ENCODE measurements at regions not wholly inside any gene's neighbourhood (a gene's known extent, or its start where the extent isn't known, plus 50 kb on each side); places are given as distances from the start of the nearest gene placed in this dataset.

DNA sequence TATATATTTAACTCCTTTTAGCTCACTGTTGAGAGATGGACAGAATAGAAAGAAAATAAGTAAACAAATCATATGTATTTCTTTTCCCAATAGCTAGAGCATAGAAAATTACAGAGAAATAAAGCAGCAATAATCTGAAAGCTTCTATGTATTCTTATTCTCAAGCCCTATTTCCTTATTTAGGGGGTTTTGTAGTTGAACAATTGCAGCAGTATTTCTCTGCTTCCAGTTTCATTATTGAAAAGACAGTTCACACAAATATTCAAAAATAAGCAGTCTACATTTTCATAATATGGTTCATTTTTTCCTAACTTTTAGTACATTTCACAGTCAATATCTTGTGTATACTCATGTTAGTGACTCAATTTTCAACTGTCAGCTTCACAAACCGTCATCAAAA lies 638.2 kb downstream of the MRPL39 start:
- H3K4me1 ChIP-seq (ENCODE audit: control insufficient read depth in 1 of 2, low read depth in 2 of 2) = no peaks in the 10 kb centered on the region
- H3K4me3 ChIP-seq = no peak overlapping the region
- H3K36me3 ChIP-seq = no peaks in the 10 kb centered on the region
- DNase-seq (ENCODE audit: low spot score) (no peak), ATAC-seq (ENCODE audit: insufficient number of reproducible peaks, low FRiP score, low read depth) (no peak)
- no peaks in the 10 kb centered on the region for H3K27me3 ChIP-seq (replicated peaks; ENCODE audit: insufficient read depth)
- no peak overlapping the region for H3K27ac ChIP-seq
- no peaks in the 10 kb centered on the region for H3K9me3 ChIP-seq
- TF ChIP-seq, protein P1, sequence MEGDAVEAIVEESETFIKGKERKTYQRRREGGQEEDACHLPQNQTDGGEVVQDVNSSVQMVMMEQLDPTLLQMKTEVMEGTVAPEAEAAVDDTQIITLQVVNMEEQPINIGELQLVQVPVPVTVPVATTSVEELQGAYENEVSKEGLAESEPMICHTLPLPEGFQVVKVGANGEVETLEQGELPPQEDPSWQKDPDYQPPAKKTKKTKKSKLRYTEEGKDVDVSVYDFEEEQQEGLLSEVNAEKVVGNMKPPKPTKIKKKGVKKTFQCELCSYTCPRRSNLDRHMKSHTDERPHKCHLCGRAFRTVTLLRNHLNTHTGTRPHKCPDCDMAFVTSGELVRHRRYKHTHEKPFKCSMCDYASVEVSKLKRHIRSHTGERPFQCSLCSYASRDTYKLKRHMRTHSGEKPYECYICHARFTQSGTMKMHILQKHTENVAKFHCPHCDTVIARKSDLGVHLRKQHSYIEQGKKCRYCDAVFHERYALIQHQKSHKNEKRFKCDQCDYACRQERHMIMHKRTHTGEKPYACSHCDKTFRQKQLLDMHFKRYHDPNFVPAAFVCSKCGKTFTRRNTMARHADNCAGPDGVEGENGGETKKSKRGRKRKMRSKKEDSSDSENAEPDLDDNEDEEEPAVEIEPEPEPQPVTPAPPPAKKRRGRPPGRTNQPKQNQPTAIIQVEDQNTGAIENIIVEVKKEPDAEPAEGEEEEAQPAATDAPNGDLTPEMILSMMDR (IDR thresholded peaks at IDR 0.05) = no peak

DNA sequence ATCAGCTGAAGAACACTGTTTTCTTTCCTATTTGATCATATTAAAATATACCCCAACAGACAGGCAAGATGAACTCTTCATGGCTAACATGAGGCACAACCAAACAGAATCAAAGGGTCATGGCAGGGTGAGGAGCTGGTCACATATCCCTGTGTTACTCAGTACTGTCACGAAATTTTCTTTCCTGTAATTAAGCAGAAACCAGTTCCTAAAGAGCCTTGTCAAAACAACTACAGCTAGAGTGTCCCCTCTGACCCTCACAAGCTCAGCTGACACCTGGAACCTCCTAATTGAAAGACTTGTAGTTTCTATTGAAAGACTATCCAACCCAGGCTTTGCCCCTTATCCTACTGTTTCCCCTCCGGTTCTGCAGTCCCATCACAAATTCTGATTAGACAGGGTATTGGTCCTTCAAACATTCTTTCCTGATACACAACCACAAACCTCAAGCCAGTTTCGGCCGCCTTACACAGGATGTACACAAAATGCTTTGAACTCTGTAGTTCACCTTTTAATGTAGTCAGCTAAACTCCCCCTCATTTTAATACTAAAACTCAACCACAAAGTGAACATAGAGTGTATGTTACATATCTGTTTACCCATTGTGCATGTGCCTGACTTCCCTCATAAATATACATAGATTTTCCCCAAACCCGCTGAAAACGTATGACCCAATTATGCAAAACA lies 651.9 kb downstream of the MRPL39 start:
- no peaks in the 10 kb centered on the region for H3K36me3 ChIP-seq
- H3K27ac ChIP-seq = no peak overlapping the region
- DNase-seq (ENCODE audit: low spot score) (no peak), ATAC-seq (ENCODE audit: insufficient number of reproducible peaks, low FRiP score, low read depth) (no peak)
- H3K27me3 ChIP-seq (replicated peaks; ENCODE audit: insufficient read depth) = no peaks in the 10 kb centered on the region
- TF ChIP-seq, protein P1 (IDR thresholded peaks at IDR 0.05) = no peak
- H3K9me3 ChIP-seq = no peaks in the 10 kb centered on the region
- no peak overlapping the region for H3K4me3 ChIP-seq
- H3K4me1 ChIP-seq (ENCODE audit: control insufficient read depth in 1 of 2, low read depth in 2 of 2) = no peaks in the 10 kb centered on the region

DNA sequence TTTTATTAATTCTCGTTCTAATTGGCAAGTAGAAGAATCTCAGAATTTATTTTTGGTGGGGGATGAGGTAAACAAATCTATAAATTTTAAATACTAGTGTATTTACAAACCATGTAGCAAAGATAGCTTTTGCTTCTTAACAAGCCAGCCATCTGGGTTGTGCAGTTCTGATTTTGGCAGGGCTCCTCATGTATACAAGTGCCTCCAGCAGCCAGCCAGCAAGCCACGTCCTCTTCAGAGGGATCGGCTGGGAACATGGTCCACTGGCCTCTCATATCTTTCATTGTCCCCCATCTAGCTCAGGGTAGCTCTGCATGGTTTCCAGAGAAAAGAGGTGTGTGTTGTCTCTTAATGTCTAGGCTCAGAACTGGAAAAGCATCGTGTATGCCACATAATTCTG lies 659.1 kb downstream of the MRPL39 start:
- no peak overlapping the region for H3K27ac ChIP-seq
- ATAC-seq (ENCODE audit: insufficient number of reproducible peaks, low FRiP score, low read depth) (no peak), DNase-seq (ENCODE audit: low spot score) (no peak)
- TF ChIP-seq, protein P1 (IDR thresholded peaks at IDR 0.05) = no peak
- no peaks in the 10 kb centered on the region for H3K36me3 ChIP-seq
- H3K4me3 ChIP-seq = no peak overlapping the region
- no peaks in the 10 kb centered on the region for H3K9me3 ChIP-seq
- H3K27me3 ChIP-seq (replicated peaks; ENCODE audit: insufficient read depth) = no peaks in the 10 kb centered on the region
- no peaks in the 10 kb centered on the region for H3K4me1 ChIP-seq (ENCODE audit: control insufficient read depth in 1 of 2, low read depth in 2 of 2)

DNA sequence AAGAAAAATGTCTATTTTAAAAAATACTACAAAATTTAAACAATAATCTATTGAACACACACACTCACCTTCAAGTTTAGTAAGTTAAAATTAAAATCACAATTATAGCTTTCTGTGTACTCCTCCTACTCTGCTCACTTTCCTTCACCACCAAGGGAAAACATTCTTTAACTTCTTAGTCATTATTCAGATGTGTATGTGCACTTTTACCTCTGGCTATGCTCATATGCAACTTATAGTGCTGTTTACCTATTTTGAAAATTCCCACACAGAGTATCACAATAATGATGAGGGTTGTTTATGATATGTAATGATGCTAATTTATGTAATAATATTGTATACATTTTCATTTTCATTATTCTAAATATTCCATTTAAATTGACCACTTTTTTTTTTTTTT lies 661.4 kb downstream of the MRPL39 start:
- TF ChIP-seq, protein P1 (IDR thresholded peaks at IDR 0.05) = no peak
- H3K4me3 ChIP-seq = no peak overlapping the region
- no peaks in the 10 kb centered on the region for H3K36me3 ChIP-seq
- no peak for DNase-seq (ENCODE audit: low spot score)
- H3K27ac ChIP-seq = no peak overlapping the region
- no peaks in the 10 kb centered on the region for H3K27me3 ChIP-seq (replicated peaks; ENCODE audit: insufficient read depth)
- H3K4me1 ChIP-seq (ENCODE audit: control insufficient read depth in 1 of 2, low read depth in 2 of 2) = no peaks in the 10 kb centered on the region
- H3K9me3 ChIP-seq = no peaks in the 10 kb centered on the region
- no peak for ATAC-seq (ENCODE audit: insufficient number of reproducible peaks, low FRiP score, low read depth)

DNA sequence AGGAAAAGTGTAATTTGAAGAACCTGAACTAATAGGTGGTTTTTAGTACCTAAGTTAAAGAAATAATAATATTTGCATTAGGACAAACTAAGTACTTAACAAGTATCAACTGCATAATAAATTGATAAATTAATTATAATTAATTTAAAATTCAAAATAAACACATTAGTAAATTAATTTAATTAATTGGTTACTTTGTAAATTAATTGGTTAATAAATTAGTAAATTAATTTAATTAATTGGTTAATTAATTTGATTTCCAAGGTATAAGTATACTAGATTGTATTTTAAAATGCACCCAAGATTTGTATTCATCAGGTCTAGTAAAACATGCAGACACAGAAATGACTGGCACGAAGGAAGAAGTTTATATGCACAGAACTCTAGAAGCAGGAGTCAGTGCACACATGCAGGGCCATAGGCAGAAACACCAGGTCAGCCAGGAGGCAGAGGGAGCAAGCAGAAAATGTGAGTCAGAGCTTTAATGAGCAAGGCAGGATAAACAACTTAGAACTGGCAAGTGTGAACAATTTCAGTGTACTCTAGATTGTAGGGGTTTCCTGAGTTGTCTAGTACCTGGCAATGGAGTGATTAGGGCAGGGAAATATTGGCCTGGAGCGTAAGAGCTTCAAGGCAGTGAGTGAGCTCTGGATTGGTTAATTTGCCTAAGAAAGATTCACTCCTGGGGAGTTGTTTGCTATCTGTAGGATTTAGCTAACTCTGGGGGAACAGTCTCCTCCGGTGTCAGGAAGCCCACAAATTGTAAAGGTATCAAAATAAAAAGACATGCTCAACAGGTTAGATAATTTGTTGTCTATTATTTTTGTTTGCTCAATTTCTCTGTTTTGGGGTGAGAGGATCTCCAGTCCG lies 665.7 kb downstream of the MRPL39 start:
- H3K4me3 ChIP-seq = no peak overlapping the region
- ATAC-seq (ENCODE audit: insufficient number of reproducible peaks, low FRiP score, low read depth) (no peak), DNase-seq (ENCODE audit: low spot score) (no peak)
- TF ChIP-seq, protein P1 (IDR thresholded peaks at IDR 0.05) = no peak
- H3K36me3 ChIP-seq = no peaks in the 10 kb centered on the region
- no peak overlapping the region for H3K27ac ChIP-seq
- no peaks in the 10 kb centered on the region for H3K4me1 ChIP-seq (ENCODE audit: control insufficient read depth in 1 of 2, low read depth in 2 of 2)
- H3K27me3 ChIP-seq (replicated peaks; ENCODE audit: insufficient read depth) = no peaks in the 10 kb centered on the region
- H3K9me3 ChIP-seq = no peaks in the 10 kb centered on the region
